ENCODE measurements at regions not wholly inside any gene's neighbourhood (a gene's known extent, or its start where the extent isn't known, plus 50 kb on each side); places are given as distances from the start of the nearest gene placed in this dataset.

- WGBS, 2 donors: 91 to 97% methylated on average over 2 of the region's 2 CpGs
These were observed 54.4 kb upstream of the RNF24 start for GRCh38 chr20:4069751-4070150.

GRCh38 chr20:4068708-4069107, 53.4 kb upstream of the RNF24 start:
- ATAC-seq (ENCODE audit: insufficient read depth, low FRiP score) (no peak), DNase-seq (no peak)
- WGBS, 2 donors: 41 to 42% methylated on average over 4 of the region's 4 CpGs
- Histone ChIP-seq H3K27ac (ENCODE audit: low read depth in 1 of 2, low read length in 1 of 2) (no peak overlapping the region), H3K4me3 (no peak overlapping the region), H3K9ac (ENCODE audit: insufficient read depth in 1 of 2, low read length in 2 of 2) (no peak overlapping the region), H3K4me1 (ENCODE audit: control insufficient read depth in 5 of 5, insufficient read depth in 5 of 5, low read length in 5 of 5) (peaks cover 4 to 50% (median 23%) of the 10 kb centered on the region in 5 donors), H3K27me3 (ENCODE audit: control insufficient read depth in 3 of 3, insufficient read depth in 3 of 3, low read length in 2 of 3) (no peaks in the 10 kb centered on the region), H3K9me3 (ENCODE audit: control insufficient read depth in 4 of 4, insufficient read depth in 3 of 4, low read length in 3 of 4) (no peaks in the 10 kb centered on the region), H3K36me3 (ENCODE audit: control insufficient read depth in 4 of 4, insufficient read depth in 4 of 4, low read length in 4 of 4) (no peaks in the 10 kb centered on the region)
- TF ChIP-seq CTCF (IDR thresholded peaks at IDR 0.05; ENCODE audit: control extremely low read depth, extremely low read depth): no peak

More at GRCh38 chr20:4069751-4070150, 54.4 kb upstream of the RNF24 start:
- DNase-seq (peak in 1 of 3 donors; percentile 39), ATAC-seq (ENCODE audit: insufficient read depth, low FRiP score) (no peak)
- TF ChIP-seq CTCF (IDR thresholded peaks at IDR 0.05; ENCODE audit: control extremely low read depth, extremely low read depth): no peak
- Histone ChIP-seq H3K4me3 (no peak overlapping the region), H3K36me3 (ENCODE audit: control insufficient read depth in 4 of 4, insufficient read depth in 4 of 4, low read length in 4 of 4) (no peaks in the 10 kb centered on the region), H3K4me1 (ENCODE audit: control insufficient read depth in 5 of 5, insufficient read depth in 5 of 5, low read length in 5 of 5) (peaks cover 4 to 40% (median 16%) of the 10 kb centered on the region in 5 donors), H3K27me3 (ENCODE audit: control insufficient read depth in 3 of 3, insufficient read depth in 3 of 3, low read length in 2 of 3) (no peaks in the 10 kb centered on the region), H3K9me3 (ENCODE audit: control insufficient read depth in 4 of 4, insufficient read depth in 3 of 4, low read length in 3 of 4) (no peaks in the 10 kb centered on the region), H3K27ac (ENCODE audit: low read depth in 1 of 2, low read length in 1 of 2) (peak overlapping the region in 1 of 2 donors; percentile 5), H3K9ac (ENCODE audit: insufficient read depth in 1 of 2, low read length in 2 of 2) (no peak overlapping the region)

- DNase-seq: no peak
- TF ChIP-seq CTCF (IDR thresholded peaks at IDR 0.05; ENCODE audit: control extremely low read depth, extremely low read depth): no peak
These were observed 52.4 kb upstream of the RNF24 start for GRCh38 chr20:4067600-4068261.

GRCh38 chr20:4066551-4066950, 51.2 kb upstream of the RNF24 start:
- 53 to 82% methylated on average over 5 of the region's 5 CpGs for WGBS, 2 donors
- Histone ChIP-seq H3K27me3 (ENCODE audit: control insufficient read depth in 3 of 3, insufficient read depth in 3 of 3, low read length in 2 of 3) (no peaks in the 10 kb centered on the region), H3K9me3 (ENCODE audit: control insufficient read depth in 4 of 4, insufficient read depth in 3 of 4, low read length in 3 of 4) (no peaks in the 10 kb centered on the region), H3K27ac (ENCODE audit: low read depth in 1 of 2, low read length in 1 of 2) (no peak overlapping the region), H3K36me3 (ENCODE audit: control insufficient read depth in 4 of 4, insufficient read depth in 4 of 4, low read length in 4 of 4) (no peaks in the 10 kb centered on the region), H3K4me3 (no peak overlapping the region), H3K4me1 (ENCODE audit: control insufficient read depth in 5 of 5, insufficient read depth in 5 of 5, low read length in 5 of 5) (peaks cover 4 to 65% (median 25%) of the 10 kb centered on the region in 5 donors), H3K9ac (ENCODE audit: insufficient read depth in 1 of 2, low read length in 2 of 2) (no peak overlapping the region)
- ATAC-seq (ENCODE audit: insufficient read depth, low FRiP score) (no peak), DNase-seq (no peak)
- TF ChIP-seq CTCF (IDR thresholded peaks at IDR 0.05; ENCODE audit: control extremely low read depth, extremely low read depth): no peak

More at GRCh38 chr20:4067600-4068261, 52.4 kb upstream of the RNF24 start:
- Histone ChIP-seq H3K9me3 (ENCODE audit: control insufficient read depth in 4 of 4, insufficient read depth in 3 of 4, low read length in 3 of 4) (no peaks in the 10 kb centered on the region), H3K9ac (ENCODE audit: insufficient read depth in 1 of 2, low read length in 2 of 2) (no peak overlapping the region), H3K4me3 (no peak overlapping the region), H3K4me1 (ENCODE audit: control insufficient read depth in 5 of 5, insufficient read depth in 5 of 5, low read length in 5 of 5) (peaks cover 4 to 60% (median 25%) of the 10 kb centered on the region in 5 donors), H3K27me3 (ENCODE audit: control insufficient read depth in 3 of 3, insufficient read depth in 3 of 3, low read length in 2 of 3) (no peaks in the 10 kb centered on the region), H3K27ac (ENCODE audit: low read depth in 1 of 2, low read length in 1 of 2) (no peak overlapping the region), H3K36me3 (ENCODE audit: control insufficient read depth in 4 of 4, insufficient read depth in 4 of 4, low read length in 4 of 4) (no peaks in the 10 kb centered on the region)
- ATAC-seq (ENCODE audit: insufficient read depth, low FRiP score): no peak
- WGBS, 2 donors: 59 to 83% methylated on average over 8 of the region's 8 CpGs

All from lung (tissue), 11 donors.